Thyroid gland (tissue), 4 donors: ENCODE measurements at regions not wholly inside any gene's neighbourhood (a gene's known extent, or its start where the extent isn't known, plus 50 kb on each side); places are given as distances from the start of the nearest gene placed in this dataset.

Source experiments
- CTCF ChIP-seq, 6 experiments: fragments of 200-600 bp in 3 of 6; fragments of 450-650 bp in 3 of 6; sonication (generic) in 3 of 6; IDR thresholded peaks; one replicate each; pipeline ENCODE4 v1.5.1; 2016 to 2019; ENCODE audit warnings: antibody characterized with exemption in 6 of 6, mild to moderate bottlenecking in 2 of 6, inconsistent platforms in 1 of 6, moderate library complexity in 1 of 6
- POLR2A ChIP-seq, 2 donors: fragments of 450-650 bp; IDR thresholded peaks; one replicate each; pipeline ENCODE4 v1.6.1; 2017; ENCODE audit warnings: antibody characterized with exemption in 2 of 2, mild to moderate bottlenecking in 2 of 2, moderate library complexity in 1 of 2

GRCh38 chr11:80814813-80815212 is 1374.0 kb upstream of the TENM4 start:
- TF ChIP-seq POLR2A (IDR thresholded peaks at IDR 0.05) (no peak), CTCF (IDR thresholded peaks at IDR 0.05) (no peak)
